ENCODE measurements at regions not wholly inside any gene's neighbourhood (a gene's known extent, or its start where the extent isn't known, plus 50 kb on each side); places are given as distances from the start of the nearest gene placed in this dataset.

- TF ChIP-seq CHD7 (IDR thresholded peaks at IDR 0.05; ENCODE audit: low read depth, low read length): no peak
- no peak for TF ChIP-seq ZNF134 (CRISPR knock-in tag; conservative IDR thresholded peaks at IDR 0.05)
- no peak for TF ChIP-seq BMI1 (IDR thresholded peaks at IDR 0.05; ENCODE audit: low read length)
- no peak for TF ChIP-seq ZFP91 (CRISPR knock-in tag; IDR thresholded peaks at IDR 0.05)
- TF ChIP-seq RBM14 (IDR thresholded peaks at IDR 0.05; ENCODE audit: borderline replicate concordance, insufficient read depth, low read depth, low read length): no peak
- no peak for TF ChIP-seq PHB (CRISPR knock-in tag; IDR thresholded peaks at IDR 0.05)
- TF ChIP-seq THRB (CRISPR knock-in tag; conservative IDR thresholded peaks at IDR 0.05): no peak
- TF ChIP-seq HNRNPK (IDR thresholded peaks at IDR 0.05; ENCODE audit: low read depth, low read length, poor library complexity, severe bottlenecking): no peak
- TF ChIP-seq DDX20 (tag; IDR thresholded peaks at IDR 0.05; ENCODE audit: low read depth): no peak
- TF ChIP-seq PYGO2 (tag; IDR thresholded peaks at IDR 0.05): no peak
- TF ChIP-seq ARID1B (IDR thresholded peaks at IDR 0.05): no peak
- TF ChIP-seq FUS (optimal IDR thresholded peaks at IDR 0.05; ENCODE audit: low read depth, low read length): no peak
- no peak for TF ChIP-seq PTTG1 (tag; IDR thresholded peaks at IDR 0.05; ENCODE audit: low read depth)
Measured at GRCh38 chr4:11730545-11730944, 301.9 kb upstream of the HS3ST1 start (continued).

All from K562 (cell line).